ENCODE measurements at regions not wholly inside any gene's neighbourhood (a gene's known extent, or its start where the extent isn't known, plus 50 kb on each side); places are given as distances from the start of the nearest gene placed in this dataset.

GRCh38 chr3:137511655-137512054, 252.5 kb upstream of the SOX14 start:
- no peak for DNase-seq
- TF ChIP-seq CTCF (IDR thresholded peaks at IDR 0.05; ENCODE audit: control extremely low read depth, extremely low read depth): no peak
- WGBS, 2 donors: 80 to 97% methylated on average over 1 of the region's 1 CpG

GRCh38 chr3:137514853-137515252, 249.3 kb upstream of the SOX14 start:
- DNase-seq (no peak), ATAC-seq (ENCODE audit: insufficient read depth, low FRiP score) (no peak)
- no peak for TF ChIP-seq CTCF (IDR thresholded peaks at IDR 0.05; ENCODE audit: control extremely low read depth, extremely low read depth)
- no peak overlapping the region for H3K9ac ChIP-seq (ENCODE audit: insufficient read depth in 1 of 2, low read length in 2 of 2)
- H3K9me3 ChIP-seq (ENCODE audit: control insufficient read depth in 4 of 4, insufficient read depth in 3 of 4, low read length in 3 of 4): peaks cover 0 to 4% (median 0%) of the 10 kb centered on the region in 4 donors
- H3K27me3 ChIP-seq (ENCODE audit: control insufficient read depth in 3 of 3, insufficient read depth in 3 of 3, low read length in 2 of 3): no peaks in the 10 kb centered on the region
- 56 to 61% methylated on average over 2 of the region's 2 CpGs for WGBS, 2 donors
- H3K4me3 ChIP-seq: no peak overlapping the region
- no peaks in the 10 kb centered on the region for H3K36me3 ChIP-seq (ENCODE audit: control insufficient read depth in 4 of 4, insufficient read depth in 4 of 4, low read length in 4 of 4)
- H3K4me1 ChIP-seq (ENCODE audit: control insufficient read depth in 5 of 5, insufficient read depth in 5 of 5, low read length in 5 of 5): no peaks in the 10 kb centered on the region
- H3K27ac ChIP-seq (ENCODE audit: low read depth in 1 of 2, low read length in 1 of 2): no peak overlapping the region

More at GRCh38 chr3:137511655-137512054, 252.5 kb upstream of the SOX14 start:
- Histone ChIP-seq H3K27me3 (ENCODE audit: control insufficient read depth in 3 of 3, insufficient read depth in 3 of 3, low read length in 2 of 3) (no peaks in the 10 kb centered on the region), H3K27ac (ENCODE audit: low read depth in 1 of 2, low read length in 1 of 2) (no peak overlapping the region), H3K9ac (ENCODE audit: insufficient read depth in 1 of 2, low read length in 2 of 2) (no peak overlapping the region), H3K4me3 (no peak overlapping the region), H3K36me3 (ENCODE audit: control insufficient read depth in 4 of 4, insufficient read depth in 4 of 4, low read length in 4 of 4) (no peaks in the 10 kb centered on the region), H3K9me3 (ENCODE audit: control insufficient read depth in 4 of 4, insufficient read depth in 3 of 4, low read length in 3 of 4) (peaks cover 0 to 7% (median 0%) of the 10 kb centered on the region in 4 donors), H3K4me1 (ENCODE audit: control insufficient read depth in 5 of 5, insufficient read depth in 5 of 5, low read length in 5 of 5) (no peaks in the 10 kb centered on the region)
- no peak for ATAC-seq (ENCODE audit: insufficient read depth, low FRiP score)

GRCh38 chr3:137519602-137520001, 244.5 kb upstream of the SOX14 start:
- H3K27me3 ChIP-seq (ENCODE audit: control insufficient read depth in 3 of 3, insufficient read depth in 3 of 3, low read length in 2 of 3): no peaks in the 10 kb centered on the region
- no peaks in the 10 kb centered on the region for H3K4me1 ChIP-seq (ENCODE audit: control insufficient read depth in 5 of 5, insufficient read depth in 5 of 5, low read length in 5 of 5)
- DNase-seq (no peak), ATAC-seq (ENCODE audit: insufficient read depth, low FRiP score) (no peak)
- H3K9ac ChIP-seq (ENCODE audit: insufficient read depth in 1 of 2, low read length in 2 of 2): no peak overlapping the region
- no peaks in the 10 kb centered on the region for H3K9me3 ChIP-seq (ENCODE audit: control insufficient read depth in 4 of 4, insufficient read depth in 3 of 4, low read length in 3 of 4)
- no peak for TF ChIP-seq CTCF (IDR thresholded peaks at IDR 0.05; ENCODE audit: control extremely low read depth, extremely low read depth)
- no peak overlapping the region for H3K4me3 ChIP-seq
- 80 to 86% methylated on average over 5 of the region's 5 CpGs for WGBS, 2 donors
- no peaks in the 10 kb centered on the region for H3K36me3 ChIP-seq (ENCODE audit: control insufficient read depth in 4 of 4, insufficient read depth in 4 of 4, low read length in 4 of 4)
- no peak overlapping the region for H3K27ac ChIP-seq (ENCODE audit: low read depth in 1 of 2, low read length in 1 of 2)

- TF ChIP-seq CTCF (IDR thresholded peaks at IDR 0.05; ENCODE audit: control extremely low read depth, extremely low read depth): no peak
- H3K27me3 ChIP-seq (ENCODE audit: control insufficient read depth in 3 of 3, insufficient read depth in 3 of 3, low read length in 2 of 3): no peaks in the 10 kb centered on the region
- H3K4me3 ChIP-seq: no peak overlapping the region
- H3K27ac ChIP-seq (ENCODE audit: low read depth in 1 of 2, low read length in 1 of 2): no peak overlapping the region
- H3K36me3 ChIP-seq (ENCODE audit: control insufficient read depth in 4 of 4, insufficient read depth in 4 of 4, low read length in 4 of 4): no peaks in the 10 kb centered on the region
- WGBS, 2 donors: 92 to 93% methylated on average over 1 of the region's 1 CpG
- no peaks in the 10 kb centered on the region for H3K9me3 ChIP-seq (ENCODE audit: control insufficient read depth in 4 of 4, insufficient read depth in 3 of 4, low read length in 3 of 4)
- no peak for ATAC-seq (ENCODE audit: insufficient read depth, low FRiP score)
- no peak for DNase-seq
- no peaks in the 10 kb centered on the region for H3K4me1 ChIP-seq (ENCODE audit: control insufficient read depth in 5 of 5, insufficient read depth in 5 of 5, low read length in 5 of 5)
- H3K9ac ChIP-seq (ENCODE audit: insufficient read depth in 1 of 2, low read length in 2 of 2): no peak overlapping the region
Observed at GRCh38 chr3:137524751-137525150, 239.4 kb upstream of the SOX14 start.

Measured in lung (tissue), 11 donors.